Right cardiac atrium (tissue), 5 donors: ENCODE measurements at regions not wholly inside any gene's neighbourhood (a gene's known extent, or its start where the extent isn't known, plus 50 kb on each side); places are given as distances from the start of the nearest gene placed in this dataset.

Experiments
- ATAC-seq, 2 donors: fragments of 200-7000 bp; cut with Tn5 transposase; one replicate each; pipeline versions ENCODE4 v1.8.0 to v1.9.1; 2020; ENCODE audit warnings: moderate library complexity in 2 of 2, mild to moderate bottlenecking in 1 of 2
- DNase-seq, 3 donors: peaks; one replicate each; pipeline ENCODE4 v3.0.0-alpha.2; 2020
- H3K27ac ChIP-seq: one replicate; pipeline ENCODE4 v1.5.1; 2013; ENCODE audit warnings: mild to moderate bottlenecking, low read length, control low read depth, moderate library complexity
- H3K27me3 ChIP-seq: one replicate; pipeline ENCODE4 v1.6.1; 2013; ENCODE audit not compliant: control insufficient read depth, insufficient read depth
- H3K4me1 ChIP-seq: one replicate; pipeline ENCODE4 v1.6.1; 2013; ENCODE audit warnings: low read length; ENCODE audit not compliant: control insufficient read depth, insufficient read depth
- H3K4me3 ChIP-seq: one replicate; pipeline ENCODE4 v1.5.1; 2013; ENCODE audit warnings: low read length, control low read depth
- H3K9me3 ChIP-seq: one replicate; pipeline ENCODE4 v1.6.1; 2013; ENCODE audit warnings: low read length; ENCODE audit not compliant: control insufficient read depth
- WGBS: extraction: QIAGEN DNeasy Blood & Tissue Kit; methylation state at CpG from one replicate; pipeline ENCODE4 v1.1.7; 2013; 5-methylcytosine and 5-hydroxymethylcytosine counted together
- intact Hi-C, 4 donors: fragments of 100-400 bp; cut with DNase I; formaldehyde crosslinking; loops; one replicate each; pipeline versions ENCODE4 v1.11.0 to v1.14.0; 2022 to 2023
- donor health status: healthy with polysubstance abuse.
- donor health status: DM: no; HTN: yes; CAD: no.
- donor health status: DM: no; HTN: no; CAD: no.
- donor health status: DM: no; HTN: yes; CAD: no; lungs with severe emphysema.
- donor health status: DM: yes; HTN: yes; CAD: no.

DNA sequence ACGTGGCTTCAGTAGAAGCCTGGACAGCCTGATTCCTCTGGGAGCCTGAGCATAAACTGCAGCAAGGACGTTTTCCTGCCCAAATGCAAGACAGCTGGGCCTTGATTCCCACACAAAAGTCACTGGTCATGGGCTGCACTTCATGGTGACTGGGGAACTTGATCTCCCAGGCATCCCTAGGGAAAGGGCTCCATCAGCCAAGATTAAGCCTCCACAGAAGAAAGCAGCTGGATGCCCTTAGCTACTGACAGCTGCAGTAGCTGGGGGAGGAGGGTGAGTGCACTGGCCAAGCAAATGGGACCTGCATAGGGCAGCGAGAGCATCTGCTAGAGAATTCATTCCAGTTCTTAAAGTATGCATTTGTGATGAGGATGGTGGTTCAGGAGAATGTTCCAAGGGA is 267.4 kb upstream of the ISX start:
- Histone ChIP-seq H3K27me3 (no peaks in the 10 kb centered on the region), H3K27ac (no peak overlapping the region), H3K4me1 (no peaks in the 10 kb centered on the region), H3K4me3 (no peak overlapping the region), H3K9me3 (peaks cover 2% of the 10 kb centered on the region)
- DNase-seq = no peak
- intact Hi-C loops = no loop called here
- 31% methylated on average over 3 of the region's 3 CpGs for WGBS
- no peak for ATAC-seq

- intact Hi-C loops = no loop called here
- Histone ChIP-seq H3K9me3 (peaks cover 2% of the 10 kb centered on the region), H3K27ac (no peak overlapping the region), H3K4me1 (no peaks in the 10 kb centered on the region), H3K27me3 (no peaks in the 10 kb centered on the region), H3K4me3 (no peak overlapping the region)
- ATAC-seq (peak in 1 of 2 donors; percentile 20), DNase-seq (no peak)
- WGBS = 39% methylated on average over 10 of the region's 10 CpGs
Observed at GRCh38 chr22:34800260-34800980, 265.5 kb upstream of the ISX start.

DNA sequence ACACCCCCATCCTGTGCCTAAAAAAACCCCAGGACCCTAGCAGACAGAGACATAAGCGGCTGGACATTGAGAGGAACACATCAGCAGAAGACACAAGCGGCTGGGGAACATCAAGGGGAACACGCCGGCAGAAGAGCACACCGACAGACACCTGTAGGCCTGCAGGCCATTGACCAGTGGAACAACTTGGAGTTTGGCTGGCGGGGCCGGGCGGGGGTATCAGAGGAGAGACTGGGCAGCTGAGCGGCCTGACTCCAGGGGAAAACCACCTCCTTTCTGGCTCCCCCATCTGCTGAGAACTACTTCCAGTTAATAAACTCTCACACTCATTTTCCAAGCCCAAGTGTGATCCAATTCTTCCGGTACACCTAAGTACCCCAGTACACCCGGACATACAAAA is 264.7 kb upstream of the ISX start:
- no peaks in the 10 kb centered on the region for H3K27me3 ChIP-seq
- DNase-seq (no peak), ATAC-seq (no peak)
- peaks cover 2% of the 10 kb centered on the region for H3K9me3 ChIP-seq
- H3K4me3 ChIP-seq = no peak overlapping the region
- no peak overlapping the region for H3K27ac ChIP-seq
- intact Hi-C loops = no loop called here
- 88% methylated on average over 11 of the region's 11 CpGs for WGBS
- no peaks in the 10 kb centered on the region for H3K4me1 ChIP-seq

GRCh38 chr22:34804091-34804490 is 261.9 kb upstream of the ISX start:
- intact Hi-C loops = no loop called here
- DNase-seq = no peak
- no peak for ATAC-seq
- H3K4me3 ChIP-seq = no peak overlapping the region
- H3K27ac ChIP-seq = no peak overlapping the region
- H3K4me1 ChIP-seq = no peaks in the 10 kb centered on the region
- no peaks in the 10 kb centered on the region for H3K27me3 ChIP-seq
- 68% methylated on average over 3 of the region's 3 CpGs for WGBS
- no peaks in the 10 kb centered on the region for H3K9me3 ChIP-seq

- intact Hi-C loops = no loop called here
Observed at GRCh38 chr22:34804604-34805003, 261.4 kb upstream of the ISX start.

DNA sequence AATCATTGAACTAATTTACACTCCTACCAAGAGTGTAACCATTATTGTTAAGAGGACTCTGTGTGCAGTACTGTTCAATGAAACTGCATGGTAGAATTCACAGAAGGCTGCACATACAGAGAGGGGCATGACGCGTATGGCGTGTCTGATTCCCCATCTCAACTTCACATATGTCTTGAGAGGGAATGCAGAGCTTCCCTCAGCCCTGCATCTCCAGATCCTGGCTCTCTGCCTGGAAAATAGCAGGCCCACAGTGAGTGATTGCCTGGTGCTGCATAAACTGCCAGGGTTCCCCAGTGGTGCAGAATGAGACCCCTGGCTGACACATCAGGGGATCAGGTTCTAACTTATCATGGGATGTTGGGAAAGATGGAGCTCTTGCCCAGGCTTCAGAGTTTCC is 260.2 kb upstream of the ISX start:
- Histone ChIP-seq H3K4me3 (no peak overlapping the region), H3K4me1 (no peaks in the 10 kb centered on the region), H3K9me3 (no peaks in the 10 kb centered on the region), H3K27me3 (no peaks in the 10 kb centered on the region), H3K27ac (no peak overlapping the region)
- intact Hi-C loops = no loop called here
- 88% methylated on average over 3 of the region's 3 CpGs for WGBS
- ATAC-seq (no peak), DNase-seq (no peak)

More at GRCh38 chr22:34804604-34805003, 261.4 kb upstream of the ISX start:
- DNase-seq (no peak), ATAC-seq (no peak)
- Histone ChIP-seq H3K4me3 (no peak overlapping the region), H3K27me3 (no peaks in the 10 kb centered on the region), H3K27ac (no peak overlapping the region), H3K4me1 (no peaks in the 10 kb centered on the region), H3K9me3 (no peaks in the 10 kb centered on the region)
- WGBS = 49% methylated on average over 2 of the region's 2 CpGs

- DNase-seq (no peak), ATAC-seq (no peak)
- H3K27ac ChIP-seq = no peak overlapping the region
- H3K4me1 ChIP-seq = no peaks in the 10 kb centered on the region
- intact Hi-C loops = no loop called here
- H3K4me3 ChIP-seq = no peak overlapping the region
- H3K27me3 ChIP-seq = no peaks in the 10 kb centered on the region
- no peaks in the 10 kb centered on the region for H3K9me3 ChIP-seq
Observed at GRCh38 chr22:34808618-34809017, 257.3 kb upstream of the ISX start.

- Histone ChIP-seq H3K4me1 (no peaks in the 10 kb centered on the region), H3K27me3 (no peaks in the 10 kb centered on the region), H3K27ac (no peak overlapping the region), H3K9me3 (no peaks in the 10 kb centered on the region), H3K4me3 (no peak overlapping the region)
- 86% methylated on average over 1 of the region's 1 CpG for WGBS
- intact Hi-C loops = no loop called here
- ATAC-seq (no peak), DNase-seq (no peak)
Observed at GRCh38 chr22:34812631-34813030, 253.3 kb upstream of the ISX start.

GRCh38 chr22:34814260-34815025 is 251.5 kb upstream of the ISX start:
- Histone ChIP-seq H3K4me3 (no peak overlapping the region), H3K27me3 (no peaks in the 10 kb centered on the region), H3K9me3 (no peaks in the 10 kb centered on the region), H3K27ac (no peak overlapping the region), H3K4me1 (no peaks in the 10 kb centered on the region)
- intact Hi-C loops = no loop called here
- DNase-seq (no peak), ATAC-seq (no peak)
- WGBS = 30% methylated on average over 2 of the region's 2 CpGs

GRCh38 chr22:34829485-34829884 is 236.5 kb upstream of the ISX start:
- no peak for ATAC-seq
- Histone ChIP-seq H3K27ac (no peak overlapping the region), H3K27me3 (no peaks in the 10 kb centered on the region), H3K9me3 (no peaks in the 10 kb centered on the region), H3K4me1 (no peaks in the 10 kb centered on the region), H3K4me3 (no peak overlapping the region)
- 91% methylated on average over 3 of the region's 3 CpGs for WGBS
- intact Hi-C loops = no loop called here
- DNase-seq = no peak

DNA sequence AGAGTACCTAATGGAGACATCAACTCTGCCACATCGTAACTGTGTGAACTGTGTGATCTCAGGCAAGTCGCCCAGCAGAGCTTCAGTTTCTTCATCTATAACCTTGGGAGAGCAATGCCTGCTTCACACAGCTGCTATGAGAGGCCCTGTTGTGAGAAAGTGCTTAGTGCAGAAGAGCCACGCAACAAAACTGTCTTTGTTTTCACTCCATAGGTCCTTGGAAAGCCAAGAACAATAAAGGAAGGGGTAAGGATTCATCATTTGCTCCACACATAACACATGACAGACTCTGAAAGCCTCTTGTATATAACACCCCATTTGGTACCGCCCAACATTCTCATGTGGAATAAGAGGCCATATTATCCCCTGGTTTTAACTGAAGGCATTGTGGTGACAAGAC is 231.9 kb upstream of the ISX start:
- Histone ChIP-seq H3K4me3 (no peak overlapping the region), H3K27me3 (no peaks in the 10 kb centered on the region), H3K4me1 (no peaks in the 10 kb centered on the region), H3K9me3 (no peaks in the 10 kb centered on the region), H3K27ac (no peak overlapping the region)
- no peak for DNase-seq
- 60% methylated on average over 4 of the region's 4 CpGs for WGBS
- intact Hi-C loops = no loop called here
- no peak for ATAC-seq
